GM12874 (cell line): ENCODE measurements at regions not wholly inside any gene's neighbourhood (a gene's known extent, or its start where the extent isn't known, plus 50 kb on each side); places are given as distances from the start of the nearest gene placed in this dataset.

Source experiments
- TF ChIP-seq, protein P1 (sequence below): IDR thresholded peaks from 2 replicates; pipeline ENCODE4 v1.5.1; 2011; ENCODE audit warnings: low read depth, mild to moderate bottlenecking, control low read depth, low read length, moderate library complexity; ENCODE audit not compliant: insufficient read depth

DNA sequence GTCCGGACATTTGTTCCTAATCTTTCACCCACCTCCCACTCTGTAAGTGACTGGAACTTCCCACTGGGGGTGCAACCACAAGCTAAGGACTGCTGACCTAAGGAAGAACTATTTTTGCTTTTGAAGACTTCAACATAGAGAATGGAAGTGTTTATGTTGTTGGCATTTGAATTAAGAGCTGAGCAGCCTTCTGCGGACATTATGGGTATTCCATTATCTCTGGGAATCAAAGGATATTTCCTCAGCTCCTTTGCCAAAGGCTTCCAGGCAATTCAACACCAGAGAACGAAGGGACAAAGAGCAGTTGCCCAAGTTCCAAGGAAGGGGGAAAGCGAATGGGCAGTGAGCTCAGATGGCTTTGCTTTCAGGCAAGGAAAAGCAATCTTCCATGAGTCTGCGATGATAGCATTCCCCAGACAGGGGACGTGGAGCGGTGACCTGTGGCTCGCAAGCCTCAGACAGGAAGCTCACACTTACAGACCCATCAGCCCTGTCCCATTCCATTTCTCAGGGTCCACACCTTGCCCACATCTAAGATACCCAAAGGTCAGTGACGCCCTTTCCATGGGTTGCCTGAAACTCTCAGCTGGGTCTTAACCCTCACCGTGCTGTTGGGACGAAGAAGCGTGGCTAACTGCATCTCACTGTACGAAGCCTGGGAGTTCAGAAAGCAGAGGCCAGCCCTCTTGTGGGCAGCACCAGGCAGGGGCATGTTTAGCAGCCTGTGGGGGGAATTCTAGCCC, 116.8 kb downstream of the COPS8 start:
- TF ChIP-seq, protein P1, sequence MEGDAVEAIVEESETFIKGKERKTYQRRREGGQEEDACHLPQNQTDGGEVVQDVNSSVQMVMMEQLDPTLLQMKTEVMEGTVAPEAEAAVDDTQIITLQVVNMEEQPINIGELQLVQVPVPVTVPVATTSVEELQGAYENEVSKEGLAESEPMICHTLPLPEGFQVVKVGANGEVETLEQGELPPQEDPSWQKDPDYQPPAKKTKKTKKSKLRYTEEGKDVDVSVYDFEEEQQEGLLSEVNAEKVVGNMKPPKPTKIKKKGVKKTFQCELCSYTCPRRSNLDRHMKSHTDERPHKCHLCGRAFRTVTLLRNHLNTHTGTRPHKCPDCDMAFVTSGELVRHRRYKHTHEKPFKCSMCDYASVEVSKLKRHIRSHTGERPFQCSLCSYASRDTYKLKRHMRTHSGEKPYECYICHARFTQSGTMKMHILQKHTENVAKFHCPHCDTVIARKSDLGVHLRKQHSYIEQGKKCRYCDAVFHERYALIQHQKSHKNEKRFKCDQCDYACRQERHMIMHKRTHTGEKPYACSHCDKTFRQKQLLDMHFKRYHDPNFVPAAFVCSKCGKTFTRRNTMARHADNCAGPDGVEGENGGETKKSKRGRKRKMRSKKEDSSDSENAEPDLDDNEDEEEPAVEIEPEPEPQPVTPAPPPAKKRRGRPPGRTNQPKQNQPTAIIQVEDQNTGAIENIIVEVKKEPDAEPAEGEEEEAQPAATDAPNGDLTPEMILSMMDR, result no peak

DNA sequence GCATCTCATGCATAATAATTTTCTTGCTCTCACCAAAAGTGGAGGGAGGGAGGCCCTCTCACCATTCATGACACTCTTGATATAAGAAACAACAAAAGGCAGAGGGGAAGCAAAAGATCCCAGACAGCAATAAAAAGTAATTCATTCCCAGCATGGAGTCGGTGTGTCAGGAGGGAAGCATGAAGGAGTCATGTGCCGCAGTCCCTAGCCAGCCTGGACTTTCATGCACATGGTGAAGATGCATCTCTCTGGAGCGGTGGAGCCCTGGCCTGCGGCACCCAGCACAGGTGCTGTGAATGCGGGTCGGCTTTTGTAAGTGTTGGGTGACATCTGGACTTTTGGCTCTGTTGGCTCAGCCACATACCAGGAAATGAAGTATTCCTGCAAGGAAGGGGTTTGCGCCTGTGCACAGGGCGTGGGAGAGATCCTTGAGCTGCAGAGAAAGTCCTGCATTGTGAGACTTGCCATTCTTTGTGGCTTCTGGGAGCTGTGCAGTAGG, 119.4 kb downstream of the COPS8 start:
- TF ChIP-seq, protein P1, result no peak

DNA sequence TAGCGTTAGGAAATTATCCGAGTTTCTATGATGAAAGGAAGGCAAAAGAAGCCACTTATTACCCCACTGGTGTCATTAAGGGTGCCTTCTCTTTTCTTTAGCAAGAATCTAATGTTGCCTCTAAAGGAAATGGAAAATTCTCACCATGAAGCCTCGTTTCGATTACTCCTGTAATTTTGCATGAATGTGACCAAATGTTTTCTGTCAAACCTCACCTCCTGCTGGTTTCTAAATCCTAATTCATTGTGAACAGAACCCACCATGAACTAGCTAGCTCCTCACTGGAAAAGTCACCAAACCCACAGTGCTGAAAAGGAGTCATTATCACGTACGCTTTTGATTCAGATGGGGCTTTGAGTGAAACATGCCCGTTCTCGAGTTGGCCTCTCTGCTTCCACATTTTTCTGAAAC, 119.9 kb downstream of the COPS8 start:
- TF ChIP-seq, protein P1, result no peak

DNA sequence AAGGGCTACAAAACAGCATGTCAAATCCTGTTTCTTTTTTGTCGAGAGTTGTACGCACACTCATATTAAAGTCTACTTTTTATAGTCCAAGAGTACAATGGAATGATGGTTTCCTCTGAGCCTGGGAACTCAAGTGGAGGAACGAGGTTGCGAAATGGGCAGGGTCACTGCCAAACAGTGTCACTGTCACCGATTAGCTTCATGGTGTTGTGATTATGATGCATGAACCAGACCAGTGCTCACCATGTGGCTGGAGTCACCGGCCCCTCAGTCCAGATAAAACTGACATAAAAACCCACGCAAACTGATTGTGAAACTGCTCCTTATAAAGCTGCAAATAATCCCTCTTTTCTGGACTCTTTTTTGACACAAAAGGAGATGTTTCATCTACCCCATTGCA, 122.0 kb downstream of the COPS8 start:
- TF ChIP-seq, protein P1, result no peak

DNA sequence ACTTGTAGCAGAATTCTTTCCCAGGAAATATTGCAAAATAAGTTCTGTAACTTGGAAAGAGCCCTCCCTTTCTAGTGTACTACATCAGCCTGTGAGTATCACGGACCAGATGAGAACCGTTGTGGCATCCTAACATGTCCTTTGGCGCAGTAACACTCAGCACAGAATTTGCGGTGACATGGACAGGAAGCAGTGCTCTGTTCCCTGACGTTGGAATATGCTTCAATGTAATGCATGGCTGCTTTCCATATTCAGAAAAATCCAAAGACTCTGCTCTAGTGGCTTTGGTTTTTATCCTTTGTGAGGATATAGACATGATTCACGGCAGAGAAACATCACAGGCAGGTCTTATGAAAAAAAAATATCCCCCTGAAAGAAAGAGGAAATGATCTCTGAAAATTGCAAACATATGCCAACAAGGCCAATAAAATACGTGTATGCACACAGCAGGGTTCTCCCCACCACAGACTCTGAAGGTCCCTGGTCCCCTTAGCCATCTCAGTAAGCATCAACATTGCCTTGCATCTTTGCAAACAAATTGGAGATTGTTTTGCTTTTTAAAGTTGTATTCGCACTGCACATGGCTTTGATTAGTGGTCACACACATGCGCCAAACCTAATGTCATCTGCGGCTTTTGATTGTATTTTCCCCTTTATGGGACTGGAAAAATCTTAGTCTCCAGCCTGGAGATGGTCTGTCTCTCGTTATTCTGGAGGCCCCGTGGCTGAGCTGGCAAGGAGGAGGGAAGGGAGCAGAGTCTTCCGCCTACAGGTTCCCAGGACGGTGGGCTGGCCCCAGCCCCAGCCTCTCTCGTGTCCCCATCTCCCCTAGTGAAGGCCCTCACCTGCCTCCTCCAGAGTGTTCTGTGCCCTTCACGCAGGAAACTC, 122.9 kb downstream of the COPS8 start:
- TF ChIP-seq, protein P1, result no peak

DNA sequence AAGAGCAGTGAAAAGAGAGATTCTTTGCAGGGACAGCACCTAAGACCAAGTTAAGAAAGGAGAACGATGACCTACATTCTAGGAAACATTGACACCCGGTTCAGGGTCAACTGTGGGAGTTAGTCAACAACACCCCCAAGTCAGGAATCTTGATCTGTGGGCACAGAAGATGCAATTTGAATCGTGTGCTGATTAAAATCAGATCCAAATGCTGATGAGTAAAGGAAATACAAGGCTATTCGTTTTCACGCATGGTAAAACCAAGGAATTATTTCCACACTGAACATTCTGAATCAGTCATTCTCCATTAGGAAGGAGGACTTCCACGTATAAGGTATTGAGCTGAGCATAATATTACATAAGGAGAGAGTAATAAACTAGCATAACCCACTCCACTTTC, 124.2 kb downstream of the COPS8 start:
- TF ChIP-seq, protein P1, result no peak

DNA sequence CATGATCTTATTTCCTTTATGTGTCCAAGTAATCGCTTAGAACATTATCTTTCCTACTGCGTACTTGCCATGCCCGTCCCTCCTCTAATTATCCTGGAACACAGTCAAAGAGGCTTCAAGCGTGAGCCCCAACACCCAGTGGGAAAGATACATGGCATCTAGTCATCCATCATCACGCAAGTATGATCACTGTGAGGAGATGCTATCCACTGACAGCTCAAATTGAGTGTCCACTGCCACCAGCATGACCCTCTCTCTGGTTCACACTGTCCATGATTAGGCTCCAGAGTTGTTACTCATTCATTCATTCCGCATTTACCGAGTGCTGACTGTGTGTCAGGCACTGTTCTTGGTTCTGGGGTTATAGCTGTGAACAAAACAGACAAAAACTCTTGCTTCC, 124.6 kb downstream of the COPS8 start:
- TF ChIP-seq, protein P1, result no peak
